SK-N-MC (cell line): ENCODE measurements at regions not wholly inside any gene's neighbourhood (a gene's known extent, or its start where the extent isn't known, plus 50 kb on each side); places are given as distances from the start of the nearest gene placed in this dataset.

Source experiments
- EZH2 ChIP-seq: fragments of 200-600 bp; sonication (generic); IDR thresholded peaks from one replicate; pipeline ENCODE4 v1.6.1; 2017; ENCODE audit warnings: antibody characterized with exemption
- FOXP2 ChIP-seq: optimal IDR thresholded peaks from 2 replicates; pipeline ENCODE3; 2011; ENCODE audit warnings: mild to moderate bottlenecking, moderate library complexity; ENCODE audit not compliant: insufficient read depth; ENCODE audit errors: extremely low read length, control extremely low read depth
- POLR2AphosphoS5 ChIP-seq: IDR thresholded peaks from 2 replicates; pipeline ENCODE4 v1.6.1; 2012; ENCODE audit warnings: mild to moderate bottlenecking, low read depth, low read length, borderline replicate concordance

GRCh38 chr21:27423038-27423437 is 456.1 kb upstream of the ADAMTS5 start:
- no peak for TF ChIP-seq POLR2AphosphoS5
- no peak for TF ChIP-seq EZH2
- no peak for TF ChIP-seq FOXP2
